HG03558 (cell line): ENCODE measurements at regions not wholly inside any gene's neighbourhood (a gene's known extent, or its start where the extent isn't known, plus 50 kb on each side); places are given as distances from the start of the nearest gene placed in this dataset.

Experiments used
- ATAC-seq: cut with Tn5 transposase; IDR thresholded peaks from one replicate; pipeline ENCODE4 v1.9.1; 2021; ENCODE audit warnings: moderate number of reproducible peaks; ENCODE audit not compliant: unreplicated experiment; ENCODE audit errors: extremely low read depth

DNA sequence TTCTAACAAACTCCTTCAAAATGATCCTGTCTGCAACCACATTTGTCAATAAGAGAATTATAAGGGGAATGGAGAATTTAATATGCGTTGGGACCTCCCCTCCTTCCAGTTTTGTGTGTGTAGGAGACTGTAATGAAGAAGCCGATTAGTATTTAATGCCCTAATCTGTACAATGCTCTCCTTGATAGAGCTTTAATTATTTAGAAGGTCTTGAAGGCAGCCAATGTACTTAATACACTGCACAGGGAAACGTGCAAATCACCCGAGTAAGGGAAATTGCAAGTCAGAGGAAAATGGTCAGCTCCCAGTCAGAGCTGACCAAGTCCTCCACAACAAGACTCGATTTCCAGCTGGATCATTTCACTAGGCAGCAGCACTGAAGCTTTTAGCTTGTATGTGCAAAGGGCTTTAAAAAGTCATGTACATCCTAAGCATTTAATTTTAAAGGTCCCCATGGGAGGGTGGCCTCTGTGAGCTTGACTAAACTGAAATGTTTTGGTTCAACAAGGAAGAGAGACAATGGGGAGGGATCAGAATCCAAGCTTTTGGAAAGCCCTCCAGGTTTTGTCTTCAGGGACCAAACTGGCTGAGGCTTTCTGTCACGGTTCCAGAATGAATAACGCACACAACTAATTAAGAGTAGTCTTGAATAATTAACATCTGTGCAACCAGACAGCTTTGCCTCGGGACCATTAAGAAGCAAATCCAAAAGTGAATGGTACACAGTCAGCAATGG is 159.8 kb upstream of the MITF start:
- ATAC-seq, result no peak

DNA sequence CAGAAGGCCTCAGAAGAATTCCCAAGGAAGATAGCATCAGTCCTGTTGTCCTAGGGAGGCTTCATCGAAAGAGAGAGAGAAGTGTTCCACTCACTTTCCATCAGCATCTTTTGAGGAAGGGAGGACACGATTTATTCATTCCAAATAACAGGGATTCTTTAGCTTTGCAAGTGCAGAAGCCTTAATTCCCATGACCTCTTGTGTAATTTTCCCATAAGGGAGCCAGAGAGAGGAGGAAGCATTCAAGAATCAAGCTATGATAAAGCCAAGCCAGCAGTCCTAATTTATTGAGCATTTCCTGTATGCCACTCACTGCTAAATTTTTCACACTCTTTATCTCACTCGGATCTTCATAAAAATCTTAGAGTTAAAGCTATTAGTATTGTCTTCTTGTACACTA is 169.7 kb upstream of the MITF start:
- no peak for ATAC-seq

DNA sequence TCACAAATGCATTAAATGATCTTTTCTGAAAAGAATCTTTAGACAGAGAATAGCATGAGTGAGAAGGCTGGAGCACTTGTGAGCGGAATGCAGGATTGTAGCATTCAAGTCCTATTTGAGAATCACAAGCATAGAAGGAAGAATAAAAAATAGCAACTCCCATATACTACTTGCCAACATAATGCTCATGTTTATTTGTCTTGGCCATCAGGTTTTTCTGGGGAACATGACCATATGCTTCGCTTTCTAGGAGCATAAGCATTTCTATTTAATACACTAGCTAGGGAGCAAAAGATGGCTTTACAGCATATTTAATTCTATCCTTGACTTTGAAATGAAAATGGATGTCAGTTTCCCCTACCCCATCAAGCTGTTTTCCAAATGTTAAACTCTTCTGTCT is 170.3 kb upstream of the MITF start:
- ATAC-seq, result no peak

DNA sequence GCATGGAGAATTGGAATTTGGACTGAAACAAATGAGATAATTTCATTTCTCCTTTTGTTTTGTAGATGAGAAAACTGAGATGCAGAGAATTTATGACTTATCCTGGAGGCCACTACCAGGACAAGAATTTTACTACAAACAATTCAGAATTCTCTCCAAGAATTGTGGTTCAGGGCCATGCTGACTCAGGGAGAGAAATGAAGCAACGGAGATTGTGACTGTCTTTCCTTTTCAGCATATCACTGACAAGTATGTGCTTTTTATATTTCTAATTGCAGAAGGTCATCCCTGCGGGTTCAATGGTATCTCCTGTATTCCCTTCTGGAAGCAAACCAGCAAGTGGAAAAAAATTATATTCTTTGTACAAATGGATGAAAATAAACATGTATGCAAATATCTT is 170.8 kb upstream of the MITF start:
- ATAC-seq, result no peak

DNA sequence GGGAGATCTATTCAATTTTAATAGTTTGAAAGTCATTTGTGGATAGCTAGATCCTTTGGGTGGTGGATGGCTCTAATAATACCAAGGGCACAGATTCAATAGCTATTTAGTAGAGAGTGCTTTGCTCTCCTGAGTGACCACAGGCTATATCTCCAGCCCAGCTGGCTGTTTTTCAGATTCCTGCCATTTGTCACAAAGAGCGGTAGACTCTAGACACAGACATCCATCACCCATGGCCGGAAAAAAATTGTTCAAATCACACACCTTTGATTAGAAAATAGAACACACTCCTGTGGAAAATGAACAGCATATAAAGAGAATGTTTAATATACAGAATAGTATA is 171.6 kb upstream of the MITF start:
- no peak for ATAC-seq

DNA sequence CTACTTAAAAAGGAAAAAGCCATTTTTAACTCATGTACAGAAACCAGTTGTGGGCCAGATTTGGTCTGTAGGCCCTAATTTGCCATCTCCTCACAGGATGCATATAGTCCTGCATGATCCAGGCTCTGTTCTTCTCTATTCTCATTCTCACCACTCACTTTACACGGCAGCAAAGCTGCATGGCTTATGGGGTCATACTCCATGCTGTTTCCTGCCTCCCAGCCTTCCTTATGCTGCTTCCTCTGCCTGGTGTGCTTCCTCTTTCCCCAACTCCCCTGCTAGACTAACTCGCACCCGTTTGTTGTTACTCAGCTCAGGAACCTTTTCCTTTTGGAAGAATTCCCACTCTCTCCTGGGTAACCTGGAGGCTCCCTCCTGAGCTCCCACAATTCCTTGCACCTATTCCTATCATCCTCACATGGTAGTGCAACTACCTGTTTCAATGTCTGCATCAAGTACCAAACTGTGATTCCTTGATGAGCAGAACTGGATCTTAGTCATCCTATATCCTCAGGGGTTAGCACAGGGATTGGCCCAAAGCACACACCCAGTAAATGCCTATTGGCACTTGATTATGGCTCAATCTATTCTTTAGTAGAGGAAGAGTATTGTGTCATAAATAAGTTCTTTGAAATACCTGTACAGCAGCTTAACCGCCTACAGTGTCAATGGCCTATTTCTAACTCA is 172.1 kb upstream of the MITF start:
- ATAC-seq, result no peak

DNA sequence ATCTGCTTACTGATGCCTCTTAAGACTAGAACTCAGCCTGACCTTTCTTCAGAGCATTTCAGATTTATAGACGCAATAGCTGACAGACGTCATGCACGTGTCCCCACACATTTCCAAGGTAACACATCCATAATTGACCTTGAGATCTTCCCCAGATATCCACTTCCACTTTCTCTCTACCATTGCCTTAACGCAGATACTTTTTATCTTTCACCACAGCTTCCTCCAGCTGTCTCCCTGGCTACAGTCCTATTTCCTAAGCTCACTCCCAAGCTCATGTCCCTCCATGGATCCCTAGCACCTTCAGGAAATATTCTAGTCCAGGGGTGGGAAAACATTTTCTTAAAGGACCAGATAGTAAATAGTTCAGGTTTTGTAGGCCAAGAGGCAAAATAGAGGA is 173.0 kb upstream of the MITF start:
- no peak for ATAC-seq

DNA sequence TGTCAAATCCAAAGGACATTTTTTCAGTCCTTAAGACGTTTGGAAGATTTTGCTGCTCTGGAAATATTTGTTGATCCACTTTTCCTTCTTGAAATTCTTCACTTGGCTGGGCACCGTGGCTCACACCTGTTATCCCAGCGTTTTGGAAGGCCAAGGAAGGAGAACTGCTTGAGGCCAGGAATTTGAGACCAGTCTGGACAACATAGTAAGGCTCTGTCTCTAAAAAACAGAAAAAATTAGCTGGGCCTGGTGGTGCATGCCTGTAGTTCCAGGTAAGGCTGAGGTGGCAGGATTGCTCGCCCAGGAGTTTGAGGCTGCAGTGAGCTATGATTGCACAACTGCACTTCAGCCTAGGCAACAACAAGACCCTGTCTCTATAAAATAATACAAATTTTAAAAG is 173.9 kb upstream of the MITF start:
- no peak for ATAC-seq

DNA sequence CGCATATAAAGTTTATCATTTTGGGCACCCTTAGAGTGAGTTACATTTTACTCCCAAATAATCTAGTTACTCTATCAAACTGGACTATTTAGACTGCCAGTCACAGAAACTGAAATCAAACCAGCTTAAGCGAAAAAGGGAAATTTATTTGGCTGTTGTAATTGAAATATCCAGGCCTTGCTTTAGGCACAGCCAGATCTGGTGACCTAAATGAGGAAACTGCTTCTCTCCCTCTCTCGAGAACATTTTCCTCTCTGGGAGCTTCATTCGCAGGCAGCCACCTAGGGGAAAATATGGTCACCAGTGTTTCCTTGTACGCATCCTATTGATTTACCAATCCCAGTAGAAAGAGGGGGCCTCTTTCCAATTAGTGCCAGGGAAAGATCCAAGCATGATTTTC is 175.3 kb upstream of the MITF start:
- no peak for ATAC-seq

DNA sequence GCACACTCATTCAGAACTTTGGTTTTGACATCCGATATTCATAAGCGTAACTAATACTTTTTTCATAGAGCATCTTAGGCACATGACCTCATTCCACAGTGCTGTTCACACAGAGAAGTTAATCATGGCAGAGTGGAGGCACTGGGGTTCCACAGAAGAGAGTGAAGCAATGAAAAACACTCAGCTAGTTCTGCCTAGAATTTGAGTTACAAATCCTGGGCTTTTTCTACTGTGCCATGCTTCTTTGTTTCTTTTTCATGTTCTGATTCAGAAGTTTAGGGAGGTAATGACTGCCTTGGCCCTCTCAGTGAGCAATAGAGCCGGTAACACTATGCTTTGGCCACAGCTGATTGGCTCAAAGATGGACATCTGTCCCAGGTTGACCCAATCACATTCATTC is 176.1 kb upstream of the MITF start:
- no peak for ATAC-seq

DNA sequence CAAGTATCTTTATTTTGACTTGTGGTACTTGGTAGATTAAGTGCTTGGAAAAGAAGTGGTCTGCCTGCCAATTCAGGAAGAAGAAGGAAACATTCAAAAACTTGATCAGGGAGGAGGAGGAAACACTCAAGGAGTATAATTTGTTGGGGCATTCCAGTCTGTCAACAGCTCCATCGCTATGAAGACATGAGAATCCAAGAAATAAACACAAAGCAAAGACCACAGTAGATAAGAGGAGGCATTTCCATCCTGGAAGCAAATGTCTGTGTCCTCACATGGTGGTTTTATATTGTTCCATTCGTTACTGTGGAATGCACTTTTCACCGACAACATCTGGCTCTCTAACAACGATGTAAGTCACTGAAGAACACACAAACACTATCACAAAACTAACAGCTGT is 176.1 kb upstream of the FRMD4B start:
- no peak for ATAC-seq

DNA sequence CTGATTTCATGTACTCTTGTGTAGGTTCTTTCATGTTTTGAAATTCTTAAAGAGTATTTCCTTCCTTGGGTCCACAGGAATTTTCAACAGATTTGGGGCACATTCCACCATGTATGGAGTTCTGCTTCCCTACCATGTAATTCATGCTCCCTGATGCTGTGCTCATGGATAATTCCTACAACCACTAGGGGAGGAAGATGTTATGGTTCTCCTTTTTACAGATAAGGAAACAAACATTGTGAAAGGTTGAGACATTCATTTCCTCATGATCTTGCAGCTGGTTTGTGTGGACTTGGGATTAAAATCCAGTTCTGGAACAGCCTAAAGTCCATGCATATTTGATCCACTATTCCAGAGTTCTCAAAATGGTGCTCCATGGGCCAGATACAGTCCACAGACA is 174.9 kb upstream of the FRMD4B start:
- ATAC-seq, result no peak

DNA sequence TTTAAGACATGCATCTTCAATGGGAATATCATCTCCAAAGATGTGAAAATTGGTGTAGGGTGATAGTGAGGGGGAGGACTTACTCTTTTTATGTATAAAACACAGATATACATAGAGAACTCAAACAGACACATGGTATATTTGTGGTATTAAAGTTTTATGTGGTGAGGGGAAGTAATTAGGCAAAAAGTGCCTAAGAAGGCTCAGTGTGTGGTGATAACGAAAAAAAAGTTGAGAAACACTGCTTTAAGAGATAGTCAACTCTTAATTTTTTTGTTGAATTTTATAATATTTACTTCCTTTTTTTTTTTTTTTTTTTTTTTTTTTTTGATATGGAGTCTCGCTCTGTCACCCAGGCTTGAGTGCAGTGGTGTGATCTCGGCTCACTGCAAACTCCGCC is 174.2 kb upstream of the FRMD4B start:
- ATAC-seq, result no peak

DNA sequence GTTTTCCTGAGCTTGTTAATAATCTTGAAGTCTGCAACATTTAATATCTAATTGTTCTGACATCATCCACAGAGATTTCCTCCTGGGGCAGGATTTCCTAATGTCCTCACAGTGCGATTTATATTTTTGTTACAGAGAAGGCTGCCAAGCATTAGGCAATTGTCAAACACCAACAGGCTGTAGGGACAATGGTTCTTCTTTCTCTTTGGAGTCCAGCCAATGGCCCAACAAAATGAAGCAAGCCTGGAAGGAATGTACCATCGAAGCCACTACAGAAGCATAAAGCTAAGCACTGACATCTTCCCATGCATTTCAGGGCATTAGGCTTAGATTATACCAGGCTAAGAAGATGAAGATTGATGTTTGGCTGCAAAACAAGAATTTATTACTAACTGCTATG is 173.0 kb upstream of the FRMD4B start:
- ATAC-seq, result no peak

DNA sequence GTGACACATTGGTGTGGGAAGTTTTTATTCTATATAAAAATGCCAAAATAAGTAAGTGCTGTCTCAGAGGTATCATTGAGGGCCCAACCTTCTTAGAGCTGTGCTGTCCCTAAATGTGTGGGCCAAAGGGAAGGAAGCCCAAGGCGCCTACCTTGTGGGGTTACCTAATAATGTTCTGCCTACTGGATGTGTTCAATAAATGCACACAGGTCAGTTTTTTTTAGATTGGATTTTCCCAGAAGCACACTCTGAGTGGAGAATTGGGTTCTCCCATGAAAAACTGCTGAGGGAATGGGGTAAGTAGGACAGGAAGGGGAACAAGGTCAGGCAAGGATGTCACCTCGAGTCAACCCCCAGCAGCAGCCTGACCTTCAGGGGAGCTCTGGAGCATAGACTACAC is 168.7 kb upstream of the FRMD4B start:
- no peak for ATAC-seq

DNA sequence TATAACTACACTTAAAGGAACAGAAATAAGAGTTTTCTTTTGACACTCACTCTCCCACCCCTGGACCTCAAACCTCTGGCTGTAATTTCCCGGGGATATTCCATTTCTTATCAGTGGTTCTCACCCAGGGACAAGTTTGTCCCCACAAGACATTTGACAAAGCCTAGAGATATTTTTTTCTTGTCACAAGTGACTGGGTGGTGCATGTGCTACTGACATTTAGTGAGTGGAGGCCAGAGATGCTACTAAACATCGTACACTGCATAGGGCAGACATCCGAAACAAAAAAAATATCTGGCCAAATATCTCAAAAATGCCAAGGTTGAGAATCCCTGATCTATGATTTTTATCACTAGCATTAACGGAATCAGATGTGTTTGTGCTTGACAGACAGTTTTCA is 168.0 kb upstream of the FRMD4B start:
- no peak for ATAC-seq

DNA sequence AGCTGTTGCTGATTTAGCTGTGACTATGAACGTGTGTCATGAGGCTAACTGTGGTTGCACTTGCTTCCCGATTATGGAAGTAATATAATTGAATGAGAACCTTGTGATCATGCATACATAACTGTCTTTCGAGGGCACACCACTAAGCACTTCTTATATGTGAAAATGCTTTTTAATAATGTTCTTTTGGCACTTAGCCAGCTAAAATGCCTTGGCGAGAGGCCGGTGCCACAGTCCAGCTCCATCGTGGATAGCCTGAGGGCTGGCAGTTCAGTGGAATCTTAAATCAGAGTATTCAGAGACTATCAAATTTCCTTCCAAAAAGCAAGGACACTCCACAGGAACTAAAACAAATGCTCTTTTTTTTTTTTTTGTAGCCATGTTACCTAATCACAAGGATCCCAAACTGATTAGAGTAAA is 161.6 kb upstream of the FRMD4B start:
- no peak for ATAC-seq

DNA sequence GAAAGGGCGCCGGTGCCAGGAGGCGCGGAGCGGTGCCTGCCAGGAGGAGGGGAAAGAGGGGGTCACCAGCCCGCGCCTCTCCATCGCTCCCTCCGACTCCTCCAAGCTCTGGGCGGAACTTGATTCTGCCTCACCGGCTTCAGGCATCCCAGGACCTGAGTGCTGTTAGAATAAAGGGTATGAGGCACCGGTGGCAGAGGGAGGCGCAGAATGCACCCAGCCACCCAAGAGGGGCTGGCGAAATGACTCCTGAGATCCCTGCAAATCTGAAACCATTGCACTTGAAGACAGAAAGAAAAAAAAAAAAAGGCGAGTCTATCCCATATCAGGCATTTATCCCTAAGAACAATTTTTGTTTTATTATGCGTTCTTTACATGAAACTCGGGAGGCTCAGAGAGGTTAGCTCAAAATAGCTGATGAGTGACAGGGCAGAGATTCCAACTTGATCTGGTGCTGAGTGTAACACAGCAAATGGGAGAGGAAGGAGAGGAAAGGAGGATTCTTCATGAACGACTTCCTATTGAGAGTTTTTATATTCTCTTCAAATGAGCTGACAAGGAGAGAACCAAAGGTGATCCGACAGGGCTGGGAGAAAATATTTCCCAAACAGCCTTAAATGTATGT is 157.0 kb upstream of the FRMD4B start:
- ATAC-seq, result no peak

DNA sequence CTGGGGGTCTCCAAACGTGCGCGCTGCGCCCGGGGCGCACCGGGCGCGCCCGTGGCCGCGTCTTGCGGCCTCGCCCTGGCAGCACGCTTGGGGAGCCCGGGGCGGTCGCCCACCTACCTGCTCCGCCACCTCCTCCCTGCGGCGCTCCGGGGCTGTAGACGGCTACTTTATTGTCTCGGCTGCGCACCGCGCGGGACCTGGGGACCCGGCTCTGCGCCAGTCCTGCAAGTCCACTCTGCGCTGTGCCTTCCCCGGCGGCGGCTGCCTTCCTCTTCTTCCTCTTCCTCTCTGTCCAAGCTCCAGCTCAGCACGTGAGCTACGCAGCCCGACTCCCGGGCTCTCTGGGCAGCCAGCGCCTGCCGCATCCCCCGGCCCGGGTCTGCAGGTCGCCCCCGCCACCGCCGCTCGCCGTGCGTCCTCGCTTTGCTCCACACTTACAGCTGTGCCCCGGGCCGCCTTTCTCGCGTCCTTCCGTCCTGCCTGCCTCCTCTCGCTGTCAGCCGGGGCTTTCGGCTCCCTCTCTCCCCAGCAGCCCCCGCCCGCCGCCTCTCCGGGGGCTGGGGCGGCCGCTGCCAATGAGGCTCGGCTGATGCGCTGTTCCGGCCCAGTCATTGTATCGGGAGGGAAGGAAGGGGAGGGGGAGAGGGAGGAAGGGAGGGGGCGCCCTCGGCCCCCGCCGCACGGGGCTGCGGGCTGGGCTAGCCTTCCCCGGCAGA is 156.4 kb upstream of the FRMD4B start:
- no peak for ATAC-seq

DNA sequence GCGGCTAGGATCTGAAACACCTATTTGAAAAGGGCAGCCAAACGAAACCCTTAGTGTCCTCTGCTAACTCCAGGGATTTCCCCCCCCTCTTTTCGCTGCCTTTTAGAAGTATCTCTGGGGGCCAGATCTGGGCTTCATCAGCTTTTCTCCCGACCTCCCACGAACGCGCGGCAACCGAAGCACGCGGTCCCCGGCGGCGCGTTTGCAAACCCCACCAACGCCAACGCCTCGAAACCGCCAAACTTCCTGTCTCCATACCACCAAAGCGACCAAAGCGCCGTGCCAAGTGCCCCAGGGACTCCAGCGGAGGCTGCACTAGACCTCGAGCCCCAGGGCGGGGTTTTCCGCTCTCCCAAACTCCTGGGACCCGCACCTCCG is 155.8 kb upstream of the FRMD4B start:
- ATAC-seq, result no peak
